WTC11 (cell line): ENCODE measurements at regions not wholly inside any gene's neighbourhood (a gene's known extent, or its start where the extent isn't known, plus 50 kb on each side); places are given as distances from the start of the nearest gene placed in this dataset.

ENCODE experiments used
- ATAC-seq: fragments of 200-7000 bp; cut with Tn5 transposase; 2 replicates; pipeline ENCODE4 v1.10.0; 2021; ENCODE audit warnings: mild to moderate bottlenecking, moderate library complexity
- CTCF ChIA-PET: fragments of 300-600 bp; sonication (Branson Sonifier 250); formaldehyde crosslinking; loops from one replicate; lab custom pipeline; 2021; ENCODE audit warnings: antibody characterized with exemption; lab: Charles Lee
- POLR2A ChIA-PET: fragments of 350-600 bp; sonication (Branson Sonifier 250); formaldehyde crosslinking; loops from one replicate; lab custom pipeline; 2021; ENCODE audit warnings: antibody characterized with exemption; lab: Charles Lee
- DNase-seq: peaks from one replicate; pipeline ENCODE4 v3.0.0; 2021; ENCODE audit warnings: low spot score
- H3K27ac Mint-ChIP-seq: 2 replicates; pipeline ENCODE4 v1.8.0; 2021; ENCODE audit warnings: mixed read lengths
- H3K27me3 Mint-ChIP-seq: 2 replicates; pipeline ENCODE4 v1.8.0; 2021; ENCODE audit warnings: low read depth, mild to moderate bottlenecking, moderate library complexity, mixed read lengths
- H3K36me3 Mint-ChIP-seq: 2 replicates; pipeline ENCODE4 v1.8.0; 2021; ENCODE audit warnings: mixed read lengths
- H3K4me1 Mint-ChIP-seq: 2 replicates; pipeline ENCODE4 v1.8.0; 2022; ENCODE audit warnings: mixed read lengths
- H3K4me3 Mint-ChIP-seq: 2 replicates; pipeline ENCODE4 v1.8.0; 2021; ENCODE audit warnings: mild to moderate bottlenecking, moderate library complexity, mixed read lengths
- H3K9me3 Mint-ChIP-seq: 2 replicates; pipeline ENCODE4 v1.8.0; 2021; ENCODE audit warnings: mixed read lengths
- ESRRA ChIP-seq: sonication (generic); formaldehyde crosslinking; IDR thresholded peaks from 2 replicates; pipeline ENCODE4 v1.8.1; 2022; ENCODE audit warnings: mild to moderate bottlenecking, missing genetic modification reagents, borderline replicate concordance
- GTF2I ChIP-seq: fragments of 250-450 bp; sonication (Bioruptor Pico); conservative IDR thresholded peaks from 2 replicates; pipeline ENCODE4 v1.4.0; 2021; ENCODE audit warnings: mild to moderate bottlenecking
- KAT7 ChIP-seq: sonication (generic); formaldehyde crosslinking; IDR thresholded peaks from 2 replicates; pipeline ENCODE4 v1.8.1; 2023; ENCODE audit warnings: missing genetic modification reagents, mild to moderate bottlenecking, borderline replicate concordance
- MXD4 ChIP-seq: fragments of 250-450 bp; sonication (Bioruptor Pico); IDR thresholded peaks from 2 replicates; pipeline ENCODE4 v1.8.0; 2021; ENCODE audit warnings: mild to moderate bottlenecking, moderate library complexity, borderline replicate concordance
- MYBL2 ChIP-seq: sonication (generic); formaldehyde crosslinking; IDR thresholded peaks from 2 replicates; pipeline ENCODE4 v1.8.1; 2023; ENCODE audit warnings: mild to moderate bottlenecking, moderate library complexity, missing genetic modification reagents
- NR1H2 ChIP-seq: sonication (generic); formaldehyde crosslinking; IDR thresholded peaks from 2 replicates; pipeline ENCODE4 v1.9.0; 2021; ENCODE audit warnings: mild to moderate bottlenecking, moderate library complexity, missing genetic modification reagents
- PRRX2 ChIP-seq: fragments of 250-450 bp; sonication (Bioruptor Pico); IDR thresholded peaks from 2 replicates; pipeline ENCODE4 v1.8.0; 2021; ENCODE audit warnings: mild to moderate bottlenecking
- RORB ChIP-seq: fragments of 250-450 bp; sonication (Bioruptor Pico); IDR thresholded peaks from 2 replicates; pipeline ENCODE4 v1.9.0; 2021; ENCODE audit warnings: mild to moderate bottlenecking
- TEAD1 ChIP-seq: sonication (generic); formaldehyde crosslinking; IDR thresholded peaks from 2 replicates; pipeline ENCODE4 v1.8.0; 2022; ENCODE audit warnings: mild to moderate bottlenecking, missing genetic modification reagents
- ZNF263 ChIP-seq: sonication (generic); formaldehyde crosslinking; IDR thresholded peaks from 2 replicates; pipeline ENCODE4 v1.8.1; 2022; ENCODE audit warnings: low read depth, mild to moderate bottlenecking, moderate library complexity, missing genetic modification reagents
- TF ChIP-seq, protein P1 (sequence below): fragments of 200-600 bp; IDR thresholded peaks from 2 replicates; pipeline ENCODE4 v1.8.0; 2022; ENCODE audit warnings: antibody characterized with exemption
- TF ChIP-seq, protein P2 (sequence below): sonication (generic); formaldehyde crosslinking; IDR thresholded peaks from 2 replicates; pipeline ENCODE4 v1.8.1; 2023; ENCODE audit warnings: mild to moderate bottlenecking, missing genetic modification reagents, moderate library complexity
- TF ChIP-seq, protein P3 (sequence below): sonication (generic); formaldehyde crosslinking; conservative IDR thresholded peaks from 2 replicates; pipeline ENCODE4 v1.8.1; 2023; ENCODE audit warnings: mild to moderate bottlenecking, low read depth, missing genetic modification reagents, moderate library complexity
- TF ChIP-seq, protein P4 (sequence below): fragments of 250-450 bp; sonication (Bioruptor Pico); IDR thresholded peaks from 2 replicates; pipeline ENCODE4 v1.9.0; 2021; ENCODE audit warnings: moderate library complexity, mild to moderate bottlenecking, inconsistent platforms, borderline replicate concordance
- TF ChIP-seq, protein P5 (sequence below): fragments of 250-450 bp; sonication (Bioruptor Pico); IDR thresholded peaks from 2 replicates; pipeline ENCODE4 v1.9.0; 2021; ENCODE audit warnings: mild to moderate bottlenecking, borderline replicate concordance
- TF ChIP-seq, protein P6 (sequence below): sonication (generic); formaldehyde crosslinking; IDR thresholded peaks from 2 replicates; pipeline ENCODE4 v1.8.1; 2022; ENCODE audit warnings: missing genetic modification reagents, borderline replicate concordance
- TF ChIP-seq, protein P7 (sequence below): fragments of 250-450 bp; sonication (Bioruptor Pico); IDR thresholded peaks from 2 replicates; pipeline ENCODE4 v1.9.0; 2021; ENCODE audit warnings: mild to moderate bottlenecking

DNA sequence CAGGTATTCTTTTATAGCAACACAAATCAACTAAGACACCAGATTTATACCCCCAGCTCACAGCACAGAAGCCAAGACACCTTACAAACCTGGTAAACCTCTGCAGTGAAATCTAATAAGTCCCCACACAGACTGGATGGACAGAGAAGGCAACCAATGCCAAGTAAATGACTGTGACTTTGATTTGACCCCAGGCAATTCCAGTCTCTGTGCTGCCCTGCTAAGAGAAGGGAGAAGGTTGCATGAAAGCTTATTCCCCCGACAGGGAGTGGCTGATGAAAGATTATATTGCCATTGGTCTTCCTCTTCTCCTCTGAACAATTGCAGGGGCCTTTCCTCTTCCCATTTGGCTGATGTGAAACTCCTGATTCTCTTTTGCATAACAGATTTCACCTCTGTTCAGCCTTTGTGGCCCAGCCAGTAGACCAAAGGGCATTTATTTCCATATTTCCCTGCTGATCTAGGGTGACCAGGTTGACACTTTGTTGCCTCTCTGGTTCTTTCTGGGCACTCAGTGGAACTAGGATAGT lies 107.6 kb downstream of the ADRB2 start:
- TF ChIP-seq MXD4 (CRISPR knock-in tag) (no peak), MYBL2 (CRISPR knock-in tag) (no peak), PRRX2 (CRISPR knock-in tag) (no peak), KAT7 (CRISPR knock-in tag) (no peak), TEAD1 (no peak), NR1H2 (CRISPR knock-in tag) (no peak), ZNF263 (CRISPR knock-in tag) (no peak)
- TF ChIP-seq, protein P1, sequence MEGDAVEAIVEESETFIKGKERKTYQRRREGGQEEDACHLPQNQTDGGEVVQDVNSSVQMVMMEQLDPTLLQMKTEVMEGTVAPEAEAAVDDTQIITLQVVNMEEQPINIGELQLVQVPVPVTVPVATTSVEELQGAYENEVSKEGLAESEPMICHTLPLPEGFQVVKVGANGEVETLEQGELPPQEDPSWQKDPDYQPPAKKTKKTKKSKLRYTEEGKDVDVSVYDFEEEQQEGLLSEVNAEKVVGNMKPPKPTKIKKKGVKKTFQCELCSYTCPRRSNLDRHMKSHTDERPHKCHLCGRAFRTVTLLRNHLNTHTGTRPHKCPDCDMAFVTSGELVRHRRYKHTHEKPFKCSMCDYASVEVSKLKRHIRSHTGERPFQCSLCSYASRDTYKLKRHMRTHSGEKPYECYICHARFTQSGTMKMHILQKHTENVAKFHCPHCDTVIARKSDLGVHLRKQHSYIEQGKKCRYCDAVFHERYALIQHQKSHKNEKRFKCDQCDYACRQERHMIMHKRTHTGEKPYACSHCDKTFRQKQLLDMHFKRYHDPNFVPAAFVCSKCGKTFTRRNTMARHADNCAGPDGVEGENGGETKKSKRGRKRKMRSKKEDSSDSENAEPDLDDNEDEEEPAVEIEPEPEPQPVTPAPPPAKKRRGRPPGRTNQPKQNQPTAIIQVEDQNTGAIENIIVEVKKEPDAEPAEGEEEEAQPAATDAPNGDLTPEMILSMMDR = no peak
- TF ChIP-seq, protein P2, sequence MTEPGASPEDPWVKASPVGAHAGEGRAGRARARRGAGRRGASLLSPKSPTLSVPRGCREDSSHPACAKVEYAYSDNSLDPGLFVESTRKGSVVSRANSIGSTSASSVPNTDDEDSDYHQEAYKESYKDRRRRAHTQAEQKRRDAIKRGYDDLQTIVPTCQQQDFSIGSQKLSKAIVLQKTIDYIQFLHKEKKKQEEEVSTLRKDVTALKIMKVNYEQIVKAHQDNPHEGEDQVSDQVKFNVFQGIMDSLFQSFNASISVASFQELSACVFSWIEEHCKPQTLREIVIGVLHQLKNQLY = no peak
- Mint-ChIP-seq H3K36me3 (no peaks in the 10 kb centered on the region), H3K4me1 (peaks cover 54% of the 10 kb centered on the region), H3K4me3 (no peak overlapping the region), H3K27ac (no peak overlapping the region), H3K27me3 (no peaks in the 10 kb centered on the region), H3K9me3 (no peaks in the 10 kb centered on the region)
- DNase-seq = no peak
- ChIA-PET CTCF (no interaction called here), POLR2A (no interaction called here)
- ATAC-seq = no peak

DNA sequence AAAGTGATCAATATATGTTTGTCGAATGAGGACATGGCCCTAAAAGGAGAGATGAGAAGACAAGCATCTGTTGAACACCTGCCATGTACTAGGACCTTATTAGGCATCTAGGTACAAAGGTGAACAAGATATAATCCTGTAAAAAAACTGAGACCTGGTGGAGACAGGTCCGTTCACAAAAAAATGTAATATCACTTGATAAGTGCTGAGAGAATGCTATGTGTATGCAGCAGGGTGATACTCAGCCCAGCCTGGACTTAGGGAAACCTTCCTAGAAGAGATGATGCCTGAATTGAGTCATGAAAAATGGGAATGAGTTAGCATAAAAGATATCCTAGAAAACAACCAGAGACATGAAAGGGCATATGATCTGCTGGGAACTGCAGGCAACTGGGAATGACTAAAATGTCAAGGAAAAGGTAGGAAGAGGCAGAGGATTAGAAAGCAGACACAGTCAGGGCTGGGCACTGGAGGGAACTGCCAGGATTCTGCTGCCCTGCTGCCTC lies 108.5 kb downstream of the ADRB2 start:
- H3K27me3 Mint-ChIP-seq = no peaks in the 10 kb centered on the region
- POLR2A ChIA-PET = no interaction called here
- H3K9me3 Mint-ChIP-seq = no peaks in the 10 kb centered on the region
- no peak for ATAC-seq
- TF ChIP-seq RORB = no peak
- TF ChIP-seq, protein P3, sequence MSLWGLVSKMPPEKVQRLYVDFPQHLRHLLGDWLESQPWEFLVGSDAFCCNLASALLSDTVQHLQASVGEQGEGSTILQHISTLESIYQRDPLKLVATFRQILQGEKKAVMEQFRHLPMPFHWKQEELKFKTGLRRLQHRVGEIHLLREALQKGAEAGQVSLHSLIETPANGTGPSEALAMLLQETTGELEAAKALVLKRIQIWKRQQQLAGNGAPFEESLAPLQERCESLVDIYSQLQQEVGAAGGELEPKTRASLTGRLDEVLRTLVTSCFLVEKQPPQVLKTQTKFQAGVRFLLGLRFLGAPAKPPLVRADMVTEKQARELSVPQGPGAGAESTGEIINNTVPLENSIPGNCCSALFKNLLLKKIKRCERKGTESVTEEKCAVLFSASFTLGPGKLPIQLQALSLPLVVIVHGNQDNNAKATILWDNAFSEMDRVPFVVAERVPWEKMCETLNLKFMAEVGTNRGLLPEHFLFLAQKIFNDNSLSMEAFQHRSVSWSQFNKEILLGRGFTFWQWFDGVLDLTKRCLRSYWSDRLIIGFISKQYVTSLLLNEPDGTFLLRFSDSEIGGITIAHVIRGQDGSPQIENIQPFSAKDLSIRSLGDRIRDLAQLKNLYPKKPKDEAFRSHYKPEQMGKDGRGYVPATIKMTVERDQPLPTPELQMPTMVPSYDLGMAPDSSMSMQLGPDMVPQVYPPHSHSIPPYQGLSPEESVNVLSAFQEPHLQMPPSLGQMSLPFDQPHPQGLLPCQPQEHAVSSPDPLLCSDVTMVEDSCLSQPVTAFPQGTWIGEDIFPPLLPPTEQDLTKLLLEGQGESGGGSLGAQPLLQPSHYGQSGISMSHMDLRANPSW (CRISPR knock-in tag) = no peak
- no peaks in the 10 kb centered on the region for H3K36me3 Mint-ChIP-seq
- no peak overlapping the region for H3K4me3 Mint-ChIP-seq
- peaks cover 45% of the 10 kb centered on the region for H3K4me1 Mint-ChIP-seq
- DNase-seq = no peak
- H3K27ac Mint-ChIP-seq = no peak overlapping the region
- CTCF ChIA-PET = no interaction called here

DNA sequence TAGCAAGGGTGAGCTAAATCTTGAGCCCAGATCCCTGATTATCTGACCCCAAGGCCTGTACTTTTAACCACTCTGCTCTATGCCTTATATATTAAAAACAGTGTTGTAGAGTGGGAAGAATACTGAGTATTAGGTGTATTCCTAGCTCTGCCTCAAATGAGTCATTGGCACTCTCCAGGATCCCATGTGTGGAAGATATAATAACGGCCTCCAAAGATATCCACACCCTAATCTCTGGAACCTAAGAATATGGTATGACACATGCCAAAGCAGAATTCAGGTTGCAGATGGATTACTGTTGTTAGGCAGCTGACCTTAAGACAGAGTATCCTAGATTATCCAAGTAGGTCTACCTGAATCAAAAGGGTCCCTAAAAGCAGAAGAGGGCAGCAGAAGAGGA lies 110.8 kb downstream of the ADRB2 start:
- DNase-seq = no peak
- H3K27ac Mint-ChIP-seq = no peak overlapping the region
- H3K9me3 Mint-ChIP-seq = 0 out of 2 replicates have a peak, but pooled peaks cover 3% of the 10 kb centered on the region
- ChIA-PET POLR2A (no interaction called here), CTCF (no interaction called here)
- H3K36me3 Mint-ChIP-seq = peaks cover 3% of the 10 kb centered on the region; the same call in 1 of the 2 replicates
- no peak overlapping the region for H3K4me3 Mint-ChIP-seq
- ATAC-seq = no peak
- H3K27me3 Mint-ChIP-seq = peaks cover 3% of the 10 kb centered on the region; the same call in 1 of the 2 replicates
- H3K4me1 Mint-ChIP-seq = peaks cover 31% of the 10 kb centered on the region
- no peak for TF ChIP-seq GTF2I (CRISPR knock-in tag)
- TF ChIP-seq ESRRA = no peak
- TF ChIP-seq, protein P4, sequence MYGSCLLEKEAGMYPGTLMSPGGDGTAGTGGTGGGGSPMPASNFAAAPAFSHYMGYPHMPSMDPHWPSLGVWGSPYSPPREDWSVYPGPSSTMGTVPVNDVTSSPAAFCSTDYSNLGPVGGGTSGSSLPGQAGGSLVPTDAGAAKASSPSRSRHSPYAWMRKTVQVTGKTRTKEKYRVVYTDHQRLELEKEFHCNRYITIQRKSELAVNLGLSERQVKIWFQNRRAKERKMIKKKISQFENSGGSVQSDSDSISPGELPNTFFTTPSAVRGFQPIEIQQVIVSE (CRISPR knock-in tag) = no peak
- TF ChIP-seq, protein P5, sequence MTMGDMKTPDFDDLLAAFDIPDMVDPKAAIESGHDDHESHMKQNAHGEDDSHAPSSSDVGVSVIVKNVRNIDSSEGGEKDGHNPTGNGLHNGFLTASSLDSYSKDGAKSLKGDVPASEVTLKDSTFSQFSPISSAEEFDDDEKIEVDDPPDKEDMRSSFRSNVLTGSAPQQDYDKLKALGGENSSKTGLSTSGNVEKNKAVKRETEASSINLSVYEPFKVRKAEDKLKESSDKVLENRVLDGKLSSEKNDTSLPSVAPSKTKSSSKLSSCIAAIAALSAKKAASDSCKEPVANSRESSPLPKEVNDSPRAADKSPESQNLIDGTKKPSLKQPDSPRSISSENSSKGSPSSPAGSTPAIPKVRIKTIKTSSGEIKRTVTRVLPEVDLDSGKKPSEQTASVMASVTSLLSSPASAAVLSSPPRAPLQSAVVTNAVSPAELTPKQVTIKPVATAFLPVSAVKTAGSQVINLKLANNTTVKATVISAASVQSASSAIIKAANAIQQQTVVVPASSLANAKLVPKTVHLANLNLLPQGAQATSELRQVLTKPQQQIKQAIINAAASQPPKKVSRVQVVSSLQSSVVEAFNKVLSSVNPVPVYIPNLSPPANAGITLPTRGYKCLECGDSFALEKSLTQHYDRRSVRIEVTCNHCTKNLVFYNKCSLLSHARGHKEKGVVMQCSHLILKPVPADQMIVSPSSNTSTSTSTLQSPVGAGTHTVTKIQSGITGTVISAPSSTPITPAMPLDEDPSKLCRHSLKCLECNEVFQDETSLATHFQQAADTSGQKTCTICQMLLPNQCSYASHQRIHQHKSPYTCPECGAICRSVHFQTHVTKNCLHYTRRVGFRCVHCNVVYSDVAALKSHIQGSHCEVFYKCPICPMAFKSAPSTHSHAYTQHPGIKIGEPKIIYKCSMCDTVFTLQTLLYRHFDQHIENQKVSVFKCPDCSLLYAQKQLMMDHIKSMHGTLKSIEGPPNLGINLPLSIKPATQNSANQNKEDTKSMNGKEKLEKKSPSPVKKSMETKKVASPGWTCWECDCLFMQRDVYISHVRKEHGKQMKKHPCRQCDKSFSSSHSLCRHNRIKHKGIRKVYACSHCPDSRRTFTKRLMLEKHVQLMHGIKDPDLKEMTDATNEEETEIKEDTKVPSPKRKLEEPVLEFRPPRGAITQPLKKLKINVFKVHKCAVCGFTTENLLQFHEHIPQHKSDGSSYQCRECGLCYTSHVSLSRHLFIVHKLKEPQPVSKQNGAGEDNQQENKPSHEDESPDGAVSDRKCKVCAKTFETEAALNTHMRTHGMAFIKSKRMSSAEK = no peak
- TF ChIP-seq, protein P6, sequence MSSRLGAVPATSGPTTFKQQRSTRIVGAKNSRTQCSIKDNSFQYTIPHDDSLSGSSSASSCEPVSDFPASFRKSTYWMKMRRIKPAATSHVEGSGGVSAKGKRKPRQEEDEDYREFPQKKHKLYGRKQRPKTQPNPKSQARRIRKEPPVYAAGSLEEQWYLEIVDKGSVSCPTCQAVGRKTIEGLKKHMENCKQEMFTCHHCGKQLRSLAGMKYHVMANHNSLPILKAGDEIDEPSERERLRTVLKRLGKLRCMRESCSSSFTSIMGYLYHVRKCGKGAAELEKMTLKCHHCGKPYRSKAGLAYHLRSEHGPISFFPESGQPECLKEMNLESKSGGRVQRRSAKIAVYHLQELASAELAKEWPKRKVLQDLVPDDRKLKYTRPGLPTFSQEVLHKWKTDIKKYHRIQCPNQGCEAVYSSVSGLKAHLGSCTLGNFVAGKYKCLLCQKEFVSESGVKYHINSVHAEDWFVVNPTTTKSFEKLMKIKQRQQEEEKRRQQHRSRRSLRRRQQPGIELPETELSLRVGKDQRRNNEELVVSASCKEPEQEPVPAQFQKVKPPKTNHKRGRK (CRISPR knock-in tag) = no peak
- TF ChIP-seq, protein P1 = no peak
- TF ChIP-seq, protein P7, sequence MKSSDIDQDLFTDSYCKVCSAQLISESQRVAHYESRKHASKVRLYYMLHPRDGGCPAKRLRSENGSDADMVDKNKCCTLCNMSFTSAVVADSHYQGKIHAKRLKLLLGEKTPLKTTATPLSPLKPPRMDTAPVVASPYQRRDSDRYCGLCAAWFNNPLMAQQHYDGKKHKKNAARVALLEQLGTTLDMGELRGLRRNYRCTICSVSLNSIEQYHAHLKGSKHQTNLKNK (CRISPR knock-in tag) = no peak
